ENCODE measurements at regions not wholly inside any gene's neighbourhood (a gene's known extent, or its start where the extent isn't known, plus 50 kb on each side); places are given as distances from the start of the nearest gene placed in this dataset.
"Not testable (repeated sequence)": the region's sequence is repeated elsewhere in the genome, so short reads cannot be mapped to it uniquely, and the experiment has no call there.

DNA sequence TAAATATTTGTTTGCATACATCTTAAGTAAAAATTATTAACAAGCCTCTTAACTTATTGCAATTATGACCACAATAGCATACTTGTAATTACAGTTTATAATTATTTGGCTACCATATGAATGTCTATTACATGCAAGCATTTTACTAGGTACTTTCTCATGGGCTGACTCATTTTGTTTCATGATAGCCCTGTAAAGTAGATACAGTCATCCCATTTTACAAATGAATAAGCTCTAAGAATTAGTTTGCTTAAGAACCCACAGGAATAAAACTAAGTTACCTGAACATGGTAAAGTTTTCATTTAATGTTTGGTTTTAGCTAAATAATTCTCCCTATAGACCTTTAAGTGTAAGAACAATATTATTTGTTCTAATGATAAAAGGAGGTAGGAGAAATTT is 126.6 kb upstream of the IZUMO3 start:
- Histone ChIP-seq H2AFZ (ENCODE audit: low read depth, low read length) (no peak overlapping the region), H3K4me2 (ENCODE audit: low read length) (no peak overlapping the region), H4K20me1 (ENCODE audit: insufficient read depth, low read length) (no peaks in the 10 kb centered on the region), H3K27me3 (ENCODE audit: low read depth, low read length) (no peaks in the 10 kb centered on the region), H3K36me3 (replicated peaks; ENCODE audit: low read depth, low read length) (no peaks in the 10 kb centered on the region), H3K4me3 (ENCODE audit: low read length) (no peak overlapping the region), H3K9ac (ENCODE audit: low read length) (no peak overlapping the region), H3K9me3 (ENCODE audit: insufficient read depth, low read length) (no peaks in the 10 kb centered on the region), H3K79me2 (ENCODE audit: low read length) (no peaks in the 10 kb centered on the region), H3K27ac (ENCODE audit: low read length) (no peak overlapping the region), H3K4me1 (ENCODE audit: low read length) (no peaks in the 10 kb centered on the region)
- TF ChIP-seq EZH2phosphoT487 (IDR thresholded peaks at IDR 0.05; ENCODE audit: low read depth): no peak
- TF ChIP-seq, protein P1, sequence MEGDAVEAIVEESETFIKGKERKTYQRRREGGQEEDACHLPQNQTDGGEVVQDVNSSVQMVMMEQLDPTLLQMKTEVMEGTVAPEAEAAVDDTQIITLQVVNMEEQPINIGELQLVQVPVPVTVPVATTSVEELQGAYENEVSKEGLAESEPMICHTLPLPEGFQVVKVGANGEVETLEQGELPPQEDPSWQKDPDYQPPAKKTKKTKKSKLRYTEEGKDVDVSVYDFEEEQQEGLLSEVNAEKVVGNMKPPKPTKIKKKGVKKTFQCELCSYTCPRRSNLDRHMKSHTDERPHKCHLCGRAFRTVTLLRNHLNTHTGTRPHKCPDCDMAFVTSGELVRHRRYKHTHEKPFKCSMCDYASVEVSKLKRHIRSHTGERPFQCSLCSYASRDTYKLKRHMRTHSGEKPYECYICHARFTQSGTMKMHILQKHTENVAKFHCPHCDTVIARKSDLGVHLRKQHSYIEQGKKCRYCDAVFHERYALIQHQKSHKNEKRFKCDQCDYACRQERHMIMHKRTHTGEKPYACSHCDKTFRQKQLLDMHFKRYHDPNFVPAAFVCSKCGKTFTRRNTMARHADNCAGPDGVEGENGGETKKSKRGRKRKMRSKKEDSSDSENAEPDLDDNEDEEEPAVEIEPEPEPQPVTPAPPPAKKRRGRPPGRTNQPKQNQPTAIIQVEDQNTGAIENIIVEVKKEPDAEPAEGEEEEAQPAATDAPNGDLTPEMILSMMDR (IDR thresholded peaks at IDR 0.05; ENCODE audit: low read depth, low read length): no peak

DNA sequence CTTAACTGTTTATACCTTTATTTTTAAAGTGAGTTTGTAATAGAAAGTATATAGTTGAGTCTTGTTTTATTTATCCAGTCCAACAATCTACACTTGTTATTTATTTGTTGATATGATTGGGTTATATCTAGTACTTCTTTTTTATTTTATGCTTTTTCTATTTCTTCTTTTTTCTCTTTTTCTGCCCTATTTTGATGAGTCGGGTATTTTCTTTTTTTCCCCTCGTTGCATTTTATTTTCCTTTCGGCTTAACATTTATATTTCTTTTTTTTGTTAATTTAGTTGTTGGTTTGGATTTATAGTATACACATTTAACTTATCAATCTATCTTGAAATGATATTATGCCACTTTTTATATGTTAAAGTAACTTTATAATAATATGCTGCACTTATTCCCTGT is 111.7 kb upstream of the IZUMO3 start:
- H3K4me3 ChIP-seq (ENCODE audit: low read length): no peak overlapping the region
- no peak overlapping the region for H3K9ac ChIP-seq (ENCODE audit: low read length)
- H3K9me3 ChIP-seq (ENCODE audit: insufficient read depth, low read length): no peaks in the 10 kb centered on the region

DNA sequence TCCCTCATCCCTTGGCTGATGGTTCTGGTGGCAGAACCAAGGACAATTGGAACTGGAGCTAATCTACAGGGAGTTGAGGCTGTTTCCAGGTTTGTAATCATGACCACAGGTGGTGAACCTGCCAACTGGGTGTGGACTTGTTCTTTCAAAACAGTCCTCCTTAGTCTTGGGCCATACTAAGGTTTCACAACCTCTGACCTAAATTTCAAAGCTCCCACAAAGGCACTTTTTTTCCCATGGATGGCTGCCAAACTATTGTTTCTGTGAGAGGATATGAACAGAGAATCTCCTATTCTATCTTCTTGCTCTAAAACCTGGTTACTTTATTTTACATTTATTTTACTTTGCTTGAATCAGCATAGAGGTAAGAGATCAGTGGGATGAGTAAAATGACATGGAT is 106.5 kb upstream of the IZUMO3 start:
- Histone ChIP-seq H4K20me1 (ENCODE audit: insufficient read depth, low read length) (no peaks in the 10 kb centered on the region), H3K79me2 (ENCODE audit: low read length) (no peaks in the 10 kb centered on the region), H3K36me3 (replicated peaks; ENCODE audit: low read depth, low read length) (no peaks in the 10 kb centered on the region), H2AFZ (ENCODE audit: low read depth, low read length) (no peak overlapping the region), H3K27ac (ENCODE audit: low read length) (no peak overlapping the region), H3K4me1 (ENCODE audit: low read length) (no peaks in the 10 kb centered on the region), H3K4me3 (ENCODE audit: low read length) (no peak overlapping the region), H3K9ac (ENCODE audit: low read length) (no peak overlapping the region), H3K4me2 (ENCODE audit: low read length) (no peak overlapping the region), H3K9me3 (ENCODE audit: insufficient read depth, low read length) (no peaks in the 10 kb centered on the region), H3K27me3 (ENCODE audit: low read depth, low read length) (no peaks in the 10 kb centered on the region)
- TF ChIP-seq EZH2phosphoT487 (IDR thresholded peaks at IDR 0.05; ENCODE audit: low read depth): no peak

More for the DNA sequence above, 111.7 kb upstream of the IZUMO3 start:
- H3K27me3 ChIP-seq (ENCODE audit: low read depth, low read length): no peaks in the 10 kb centered on the region
- no peaks in the 10 kb centered on the region for H3K36me3 ChIP-seq (replicated peaks; ENCODE audit: low read depth, low read length)
- TF ChIP-seq, protein P1 (IDR thresholded peaks at IDR 0.05; ENCODE audit: low read depth, low read length): no peak
- no peak for TF ChIP-seq EZH2phosphoT487 (IDR thresholded peaks at IDR 0.05; ENCODE audit: low read depth)
- no peaks in the 10 kb centered on the region for H3K4me1 ChIP-seq (ENCODE audit: low read length)
- no peaks in the 10 kb centered on the region for H3K79me2 ChIP-seq (ENCODE audit: low read length)
- H3K4me2 ChIP-seq (ENCODE audit: low read length): no peak overlapping the region
- no peak overlapping the region for H2AFZ ChIP-seq (ENCODE audit: low read depth, low read length)
- no peaks in the 10 kb centered on the region for H4K20me1 ChIP-seq (ENCODE audit: insufficient read depth, low read length)
- H3K27ac ChIP-seq (ENCODE audit: low read length): no peak overlapping the region

DNA sequence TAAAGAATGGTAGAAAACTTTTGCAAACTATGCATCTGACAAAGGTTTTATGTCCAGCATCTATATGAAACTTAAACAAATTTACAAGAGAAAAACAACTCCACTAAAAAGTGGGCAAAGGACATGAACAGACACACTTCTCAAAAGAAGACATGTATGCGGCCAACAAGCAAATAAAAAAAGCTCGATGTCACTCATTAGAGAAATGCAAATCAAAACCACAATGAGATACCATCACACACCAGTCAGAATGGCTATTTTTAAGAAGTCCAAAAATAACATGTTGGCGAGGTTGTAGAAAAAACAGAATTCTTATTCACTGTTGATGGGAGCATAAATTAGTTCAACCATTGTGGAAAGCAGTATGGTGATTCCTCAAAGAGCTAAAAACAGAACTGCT is 83.1 kb upstream of the IZUMO3 start:
- H3K4me2 ChIP-seq (ENCODE audit: low read length); H3K4me1 ChIP-seq (ENCODE audit: low read length); H2AFZ ChIP-seq (ENCODE audit: low read depth, low read length); H3K27ac ChIP-seq (ENCODE audit: low read length); H3K79me2 ChIP-seq (ENCODE audit: low read length); H3K36me3 ChIP-seq (replicated peaks; ENCODE audit: low read depth, low read length); H3K9me3 ChIP-seq (ENCODE audit: insufficient read depth, low read length); H3K9ac ChIP-seq (ENCODE audit: low read length); H3K4me3 ChIP-seq (ENCODE audit: low read length); H4K20me1 ChIP-seq (ENCODE audit: insufficient read depth, low read length); H3K27me3 ChIP-seq (ENCODE audit: low read depth, low read length): not testable (repeated sequence)

DNA sequence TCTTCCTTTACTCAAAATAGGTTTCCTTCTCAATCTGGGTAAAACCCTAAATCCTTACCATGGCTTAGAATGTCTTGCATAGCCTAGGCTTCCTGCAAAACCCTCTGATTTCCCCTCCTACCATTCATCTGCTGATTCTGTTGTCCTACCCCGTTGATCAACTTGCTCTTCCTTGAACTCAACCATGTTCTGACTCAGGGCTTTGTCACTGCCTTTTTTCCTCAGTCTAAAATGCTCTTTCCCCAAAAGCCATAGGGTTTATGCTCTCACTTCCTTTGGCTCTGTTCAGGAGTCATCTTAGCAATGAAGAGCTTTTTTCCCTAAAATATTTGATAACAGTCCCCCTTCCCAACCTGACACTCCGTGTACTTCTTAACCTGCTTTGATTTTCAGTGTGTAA is 79.4 kb upstream of the IZUMO3 start:
- H2AFZ ChIP-seq (ENCODE audit: low read depth, low read length): no peak overlapping the region

More for the DNA sequence above, 79.4 kb upstream of the IZUMO3 start:
- Histone ChIP-seq H3K27ac (ENCODE audit: low read length) (no peak overlapping the region), H3K4me2 (ENCODE audit: low read length) (no peak overlapping the region), H3K27me3 (ENCODE audit: low read depth, low read length) (no peaks in the 10 kb centered on the region), H3K4me1 (ENCODE audit: low read length) (no peaks in the 10 kb centered on the region), H3K36me3 (replicated peaks; ENCODE audit: low read depth, low read length) (no peaks in the 10 kb centered on the region), H3K79me2 (ENCODE audit: low read length) (no peaks in the 10 kb centered on the region), H3K4me3 (ENCODE audit: low read length) (no peak overlapping the region), H3K9me3 (ENCODE audit: insufficient read depth, low read length) (no peaks in the 10 kb centered on the region), H4K20me1 (ENCODE audit: insufficient read depth, low read length) (no peaks in the 10 kb centered on the region), H3K9ac (ENCODE audit: low read length) (no peak overlapping the region)
- no peak for TF ChIP-seq EZH2phosphoT487 (IDR thresholded peaks at IDR 0.05; ENCODE audit: low read depth)
- TF ChIP-seq, protein P1 (IDR thresholded peaks at IDR 0.05; ENCODE audit: low read depth, low read length): no peak

Data from OCI-LY3 (cell line).